ENCODE measurements at regions not wholly inside any gene's neighbourhood (a gene's known extent, or its start where the extent isn't known, plus 50 kb on each side); places are given as distances from the start of the nearest gene placed in this dataset.

GRCh38 chr21:36540700-36541099 lies 60.8 kb upstream of the CLDN14 start:
- no peaks in the 10 kb centered on the region for H3K9me3 ChIP-seq (ENCODE audit: control insufficient read depth, low read depth, low read length)
- H3K4me2 ChIP-seq (ENCODE audit: control insufficient read depth, extremely low read depth, insufficient read depth, low read depth, low read length) = no peak overlapping the region
- FAIRE-seq (no peak), DNase-seq (ENCODE audit: low read depth, low spot score) (no peak)
- peaks cover 38% of the 10 kb centered on the region for H3K27me3 ChIP-seq (ENCODE audit: control insufficient read depth, extremely low read depth, insufficient read depth, low read length)
- H3K9ac ChIP-seq (ENCODE audit: control insufficient read depth, extremely low read depth, insufficient read depth, low read length) = no peak overlapping the region
- H3K9me1 ChIP-seq (ENCODE audit: control insufficient read depth, extremely low read depth, insufficient read depth, low read length) = no peaks in the 10 kb centered on the region
- no peaks in the 10 kb centered on the region for H4K20me1 ChIP-seq (ENCODE audit: control insufficient read depth, extremely low read depth, insufficient read depth, low read length)
- dilution Hi-C loops (cut with MboI; ENCODE audit: extremely low pct_ligation_motif_present, low sequenced_read_pairs) = no loop called here
- no peak overlapping the region for H2AFZ ChIP-seq (ENCODE audit: control insufficient read depth, low read length)
- H3K27ac ChIP-seq (ENCODE audit: control insufficient read depth, insufficient read depth, low read length) = no peak overlapping the region
- no peak for TF ChIP-seq EZH2 (IDR thresholded peaks at IDR 0.05; ENCODE audit: low read length)
- no peak for TF ChIP-seq CTCF (optimal IDR thresholded peaks at IDR 0.05 in 1 of 3, IDR thresholded peaks at IDR 0.05 in 1 of 3, conservative IDR thresholded peaks at IDR 0.05 in 1 of 3; ENCODE audit: extremely low read depth in 1 of 3, insufficient read depth in 2 of 3, low read length in 3 of 3)
- H3K4me3 ChIP-seq (ENCODE audit: control insufficient read depth in 2 of 3, extremely low read depth in 1 of 3, insufficient read depth in 2 of 3, low read depth in 1 of 3, low read length in 3 of 3) = no peak overlapping the region
- no peaks in the 10 kb centered on the region for H3K36me3 ChIP-seq (ENCODE audit: control insufficient read depth in 2 of 2, extremely low read depth in 1 of 2, insufficient read depth in 2 of 2, low read length in 2 of 2)
- no peaks in the 10 kb centered on the region for H3K79me2 ChIP-seq (ENCODE audit: control insufficient read depth, insufficient read depth, low read length)
- H3K4me1 ChIP-seq (ENCODE audit: control insufficient read depth, extremely low read depth, insufficient read depth, low read length) = no peaks in the 10 kb centered on the region

- Histone ChIP-seq H3K79me2 (ENCODE audit: control insufficient read depth, insufficient read depth, low read length) (no peaks in the 10 kb centered on the region), H3K9me1 (ENCODE audit: control insufficient read depth, extremely low read depth, insufficient read depth, low read length) (no peaks in the 10 kb centered on the region), H4K20me1 (ENCODE audit: control insufficient read depth, extremely low read depth, insufficient read depth, low read length) (no peaks in the 10 kb centered on the region), H3K27me3 (ENCODE audit: control insufficient read depth, extremely low read depth, insufficient read depth, low read length) (peaks cover 40% of the 10 kb centered on the region), H3K36me3 (ENCODE audit: control insufficient read depth in 2 of 2, extremely low read depth in 1 of 2, insufficient read depth in 2 of 2, low read length in 2 of 2) (no peaks in the 10 kb centered on the region), H3K27ac (ENCODE audit: control insufficient read depth, insufficient read depth, low read length) (no peak overlapping the region), H3K4me2 (ENCODE audit: control insufficient read depth, extremely low read depth, insufficient read depth, low read depth, low read length) (no peak overlapping the region), H3K4me1 (ENCODE audit: control insufficient read depth, extremely low read depth, insufficient read depth, low read length) (no peaks in the 10 kb centered on the region), H3K9me3 (ENCODE audit: control insufficient read depth, low read depth, low read length) (no peaks in the 10 kb centered on the region), H2AFZ (ENCODE audit: control insufficient read depth, low read length) (no peak overlapping the region), H3K4me3 (ENCODE audit: control insufficient read depth in 2 of 3, extremely low read depth in 1 of 3, insufficient read depth in 2 of 3, low read depth in 1 of 3, low read length in 3 of 3) (no peak overlapping the region), H3K9ac (ENCODE audit: control insufficient read depth, extremely low read depth, insufficient read depth, low read length) (no peak overlapping the region)
- no peak for DNase-seq (ENCODE audit: low read depth, low spot score)
- dilution Hi-C loops (cut with MboI; ENCODE audit: extremely low pct_ligation_motif_present, low sequenced_read_pairs) = no loop called here
- no peak for FAIRE-seq
- no peak for TF ChIP-seq CTCF (optimal IDR thresholded peaks at IDR 0.05 in 1 of 3, IDR thresholded peaks at IDR 0.05 in 1 of 3, conservative IDR thresholded peaks at IDR 0.05 in 1 of 3; ENCODE audit: extremely low read depth in 1 of 3, insufficient read depth in 2 of 3, low read length in 3 of 3)
- no peak for TF ChIP-seq EZH2 (IDR thresholded peaks at IDR 0.05; ENCODE audit: low read length)
Observed at GRCh38 chr21:36541721-36542139, 61.8 kb upstream of the CLDN14 start.

All from keratinocyte (primary cell).